GM23248 (cell line): ENCODE measurements at regions not wholly inside any gene's neighbourhood (a gene's known extent, or its start where the extent isn't known, plus 50 kb on each side); places are given as distances from the start of the nearest gene placed in this dataset.

Source experiments
- EZH2 ChIP-seq: fragments of 200-600 bp; sonication (generic); IDR thresholded peaks from 2 replicates; pipeline ENCODE4 v1.6.1; 2018; ENCODE audit warnings: antibody characterized with exemption, mild to moderate bottlenecking; ENCODE audit not compliant: insufficient read depth, poor library complexity, severe bottlenecking
- EZH2phosphoT487 ChIP-seq: fragments of 200-600 bp; sonication (generic); IDR thresholded peaks from 2 replicates; pipeline ENCODE4 v1.6.1; 2018; ENCODE audit warnings: antibody characterized with exemption, moderate library complexity, mild to moderate bottlenecking, low read depth; ENCODE audit not compliant: insufficient read depth

DNA sequence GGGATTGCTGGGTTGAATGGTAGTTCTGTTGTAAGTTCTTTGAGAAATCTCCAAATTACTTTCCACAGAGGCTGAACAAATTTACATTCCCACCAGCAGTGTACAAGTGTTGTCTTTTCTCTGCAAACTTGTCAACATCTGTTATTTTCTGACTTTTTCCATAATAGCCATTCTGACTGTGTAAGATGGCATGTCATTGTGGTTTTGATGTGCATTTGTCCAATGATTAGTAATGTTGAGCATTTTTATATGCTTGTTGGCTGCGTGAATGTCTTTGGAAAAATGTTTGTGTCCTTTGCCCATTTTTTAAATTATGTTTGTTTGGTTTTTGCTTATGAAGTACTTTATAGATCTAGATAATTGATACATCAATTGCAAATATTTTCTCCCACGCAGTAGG lies 1025.0 kb downstream of the JRKL start:
- TF ChIP-seq EZH2phosphoT487 (no peak), EZH2 (no peak)
